ENCODE measurements at regions not wholly inside any gene's neighbourhood (a gene's known extent, or its start where the extent isn't known, plus 50 kb on each side); places are given as distances from the start of the nearest gene placed in this dataset.
A peak's percentile ranks its signal among the peaks of the same experiment; 100 is the strongest.

GRCh38 chr1:67887146-67887545 is 53.9 kb upstream of the GNG12 start:
- Histone ChIP-seq H3K36me3 (ENCODE audit: low read depth, low read length) (no peaks in the 10 kb centered on the region), H3K9me3 (ENCODE audit: low read length) (no peaks in the 10 kb centered on the region), H3K27ac (ENCODE audit: low read length) (no peak overlapping the region), H3K9me2 (replicated peaks; ENCODE audit: low read length) (no peaks in the 10 kb centered on the region), H3K4me2 (ENCODE audit: low read length) (no peak overlapping the region), H2AFZ (ENCODE audit: low read length) (no peak overlapping the region), H3K9ac (ENCODE audit: low read length) (no peak overlapping the region), H4K20me1 (ENCODE audit: low read length) (no peaks in the 10 kb centered on the region), H3K27me3 (ENCODE audit: low read length) (no peaks in the 10 kb centered on the region), H3K4me3 (ENCODE audit: low read length) (no peak overlapping the region), H3F3A (ENCODE audit: low read length, unreplicated experiment) (peaks cover 7% of the 10 kb centered on the region), H3K79me2 (ENCODE audit: low read length) (no peaks in the 10 kb centered on the region), H3K4me1 (ENCODE audit: insufficient read depth, low read length) (peaks cover 35% of the 10 kb centered on the region)
- POLR2A ChIA-PET (ENCODE audit: unreplicated experiment) = no interaction called here
- BruUV-seq (replicated peaks) = no TSS peak
- TF ChIP-seq EZH2 (IDR thresholded peaks at IDR 0.05; ENCODE audit: low read length, unreplicated experiment) = no peak
- TF ChIP-seq CTCF (conservative IDR thresholded peaks at IDR 0.05; ENCODE audit: low read depth, low read length) = no peak
- DNase-seq (no peak), ATAC-seq (no peak)
- CTCF ChIA-PET = no interaction called here
- intact Hi-C loops (cut with micrococcal nuclease) = no loop called here

DNA sequence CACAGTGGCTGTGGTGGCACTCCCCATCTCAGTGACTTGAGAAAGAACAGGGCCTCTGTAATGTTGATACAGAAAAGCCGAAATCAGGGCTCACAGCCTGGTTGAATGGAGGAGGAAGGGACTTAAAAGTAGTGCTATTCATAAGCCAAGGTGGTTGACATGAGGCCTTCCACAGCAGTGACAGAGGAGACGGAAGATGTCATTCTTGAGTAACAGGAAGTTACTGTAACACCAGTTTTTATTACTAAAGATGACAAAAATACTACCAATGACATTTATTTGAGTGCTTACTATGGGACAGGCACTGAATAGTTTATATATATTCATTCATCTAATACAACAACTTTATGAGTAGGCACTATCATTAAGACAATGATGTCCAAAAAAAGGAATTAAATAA is 52.8 kb upstream of the GNG12 start:
- H3K9me2 ChIP-seq (replicated peaks; ENCODE audit: low read length) = no peaks in the 10 kb centered on the region
- H4K20me1 ChIP-seq (ENCODE audit: low read length) = no peaks in the 10 kb centered on the region
- H3K4me3 ChIP-seq (ENCODE audit: low read length) = no peak overlapping the region
- H3K9me3 ChIP-seq (ENCODE audit: low read length) = no peaks in the 10 kb centered on the region
- H2AFZ ChIP-seq (ENCODE audit: low read length) = no peak overlapping the region
- no peak for TF ChIP-seq EZH2phosphoT487 (IDR thresholded peaks at IDR 0.05; ENCODE audit: borderline replicate concordance, low read length)
- TF ChIP-seq CTCF (conservative IDR thresholded peaks at IDR 0.05; ENCODE audit: low read depth, low read length) = no peak
- no peak for TF ChIP-seq EZH2 (IDR thresholded peaks at IDR 0.05; ENCODE audit: low read length, unreplicated experiment)
- H3K9ac ChIP-seq (ENCODE audit: low read length) = no peak overlapping the region
- peaks cover 7% of the 10 kb centered on the region for H3F3A ChIP-seq (ENCODE audit: low read length, unreplicated experiment)
- no peak overlapping the region for H3K27ac ChIP-seq (ENCODE audit: low read length)
- no peaks in the 10 kb centered on the region for H3K79me2 ChIP-seq (ENCODE audit: low read length)
- ATAC-seq = no peak
- no TSS peak for BruUV-seq (replicated peaks)
- intact Hi-C loops (cut with micrococcal nuclease) = no loop called here
- ChIA-PET POLR2A (ENCODE audit: unreplicated experiment) (interaction anchor here (0.6 kb wide), 1 partner anchor 10 kb away, joined by 4 read pairs; no protein-coding TSS in a partner anchor), CTCF (no interaction called here)
- no peak for DNase-seq
- H3K27me3 ChIP-seq (ENCODE audit: low read length) = no peaks in the 10 kb centered on the region
- no peaks in the 10 kb centered on the region for H3K36me3 ChIP-seq (ENCODE audit: low read depth, low read length)
- H3K4me2 ChIP-seq (ENCODE audit: low read length) = no peak overlapping the region
- peaks cover 33% of the 10 kb centered on the region for H3K4me1 ChIP-seq (ENCODE audit: insufficient read depth, low read length)

GRCh38 chr1:67883069-67883468 is 49.8 kb upstream of the GNG12 start:
- peak overlapping the region; percentile 89 for H3K27ac ChIP-seq (ENCODE audit: low read length)
- H2AFZ ChIP-seq (ENCODE audit: low read length) = no peak overlapping the region
- POLR2A ChIA-PET (ENCODE audit: unreplicated experiment) = interaction anchor here (0.5 kb wide), 1 partner anchor 15 kb away, joined by 6 read pairs; no protein-coding TSS in a partner anchor
- H3K4me1 ChIP-seq (ENCODE audit: insufficient read depth, low read length) = peaks cover 32% of the 10 kb centered on the region
- no peaks in the 10 kb centered on the region for H3K9me3 ChIP-seq (ENCODE audit: low read length)
- H3K4me2 ChIP-seq (ENCODE audit: low read length) = peak overlapping the region; percentile 11; the same call in 1 of the 2 replicates
- no peaks in the 10 kb centered on the region for H4K20me1 ChIP-seq (ENCODE audit: low read length)
- no peaks in the 10 kb centered on the region for H3K9me2 ChIP-seq (replicated peaks; ENCODE audit: low read length)
- H3K36me3 ChIP-seq (ENCODE audit: low read depth, low read length) = no peaks in the 10 kb centered on the region
- BruUV-seq (replicated peaks) = no TSS peak
- H3F3A ChIP-seq (ENCODE audit: low read length, unreplicated experiment) = peaks cover 7% of the 10 kb centered on the region
- no peaks in the 10 kb centered on the region for H3K27me3 ChIP-seq (ENCODE audit: low read length)
- CTCF ChIA-PET = no interaction called here
- H3K79me2 ChIP-seq (ENCODE audit: low read length) = no peaks in the 10 kb centered on the region
- TF ChIP-seq EZH2 (IDR thresholded peaks at IDR 0.05; ENCODE audit: low read length, unreplicated experiment) = no peak
- no peak for TF ChIP-seq CTCF (conservative IDR thresholded peaks at IDR 0.05; ENCODE audit: low read depth, low read length)
- TF ChIP-seq EZH2phosphoT487 (IDR thresholded peaks at IDR 0.05; ENCODE audit: borderline replicate concordance, low read length) = no peak
- H3K9ac ChIP-seq (ENCODE audit: low read length) = no peak overlapping the region; the same call in 1 of the 2 replicates
- H3K4me3 ChIP-seq (ENCODE audit: low read length) = no peak overlapping the region
- peak; percentile 91 for DNase-seq
- peak; percentile 80 for ATAC-seq
- intact Hi-C loops (cut with micrococcal nuclease) = loop anchor here (5.0 kb wide), 1 partner anchor 94 kb away; no protein-coding TSS in a partner anchor

Measured in PC-3 (cell line).